ENCODE measurements at regions not wholly inside any gene's neighbourhood (a gene's known extent, or its start where the extent isn't known, plus 50 kb on each side); places are given as distances from the start of the nearest gene placed in this dataset.

DNA sequence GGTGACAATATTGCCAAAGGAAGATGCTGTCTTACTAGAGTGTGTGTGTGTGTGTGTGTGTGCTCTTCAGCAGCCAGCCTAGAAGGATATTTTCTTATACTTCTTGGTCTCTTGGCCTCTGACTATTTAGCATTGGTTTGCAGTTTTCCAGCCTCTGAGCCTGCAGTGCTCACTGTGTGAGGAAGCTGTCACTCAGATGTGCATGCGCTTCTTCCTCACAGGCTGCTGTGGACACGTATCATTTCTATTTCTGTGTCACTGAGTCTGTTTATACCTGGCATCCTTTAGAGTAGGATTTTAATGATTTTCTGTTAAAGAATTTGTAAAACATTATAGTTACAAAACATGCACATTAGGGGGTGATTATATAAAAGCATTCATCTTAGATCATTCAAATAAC is 83.3 kb downstream of the ALDH8A1 start:
- H3K79me2 ChIP-seq (ENCODE audit: control insufficient read depth, insufficient read depth, low read length) = no peaks in the 10 kb centered on the region
- H3K27ac ChIP-seq (ENCODE audit: insufficient read depth, low read length) = no peak overlapping the region
- H3K4me2 ChIP-seq (ENCODE audit: extremely low read depth, insufficient read depth, low read length) = no peak overlapping the region
- no peaks in the 10 kb centered on the region for H3K4me1 ChIP-seq (ENCODE audit: control insufficient read depth, extremely low read depth, insufficient read depth, low read length)
- H3K9ac ChIP-seq (ENCODE audit: insufficient read depth, low read length) = no peak overlapping the region
- no peak overlapping the region for H3K4me3 ChIP-seq (replicated peaks in 1 of 4; ENCODE audit: control extremely low read depth in 1 of 4, insufficient read depth in 1 of 4, low read depth in 3 of 4, low read length in 4 of 4)
- H4K20me1 ChIP-seq (ENCODE audit: control insufficient read depth, extremely low read depth, insufficient read depth, low read length) = no peaks in the 10 kb centered on the region
- no peak overlapping the region for H2AFZ ChIP-seq (ENCODE audit: low read length)
- no peaks in the 10 kb centered on the region for H3K9me3 ChIP-seq (ENCODE audit: control insufficient read depth, insufficient read depth, low read depth, low read length)
- H3K36me3 ChIP-seq (ENCODE audit: control insufficient read depth, insufficient read depth, low read length) = no peaks in the 10 kb centered on the region
- TF ChIP-seq EZH2 (IDR thresholded peaks at IDR 0.05; ENCODE audit: low read length, missing control alignments) = no peak
- TF ChIP-seq, protein P1, sequence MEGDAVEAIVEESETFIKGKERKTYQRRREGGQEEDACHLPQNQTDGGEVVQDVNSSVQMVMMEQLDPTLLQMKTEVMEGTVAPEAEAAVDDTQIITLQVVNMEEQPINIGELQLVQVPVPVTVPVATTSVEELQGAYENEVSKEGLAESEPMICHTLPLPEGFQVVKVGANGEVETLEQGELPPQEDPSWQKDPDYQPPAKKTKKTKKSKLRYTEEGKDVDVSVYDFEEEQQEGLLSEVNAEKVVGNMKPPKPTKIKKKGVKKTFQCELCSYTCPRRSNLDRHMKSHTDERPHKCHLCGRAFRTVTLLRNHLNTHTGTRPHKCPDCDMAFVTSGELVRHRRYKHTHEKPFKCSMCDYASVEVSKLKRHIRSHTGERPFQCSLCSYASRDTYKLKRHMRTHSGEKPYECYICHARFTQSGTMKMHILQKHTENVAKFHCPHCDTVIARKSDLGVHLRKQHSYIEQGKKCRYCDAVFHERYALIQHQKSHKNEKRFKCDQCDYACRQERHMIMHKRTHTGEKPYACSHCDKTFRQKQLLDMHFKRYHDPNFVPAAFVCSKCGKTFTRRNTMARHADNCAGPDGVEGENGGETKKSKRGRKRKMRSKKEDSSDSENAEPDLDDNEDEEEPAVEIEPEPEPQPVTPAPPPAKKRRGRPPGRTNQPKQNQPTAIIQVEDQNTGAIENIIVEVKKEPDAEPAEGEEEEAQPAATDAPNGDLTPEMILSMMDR (conservative IDR thresholded peaks at IDR 0.05 in 1 of 2, IDR thresholded peaks at IDR 0.05 in 1 of 2; ENCODE audit: low read depth in 1 of 2, low read length in 2 of 2) = no peak
- no peaks in the 10 kb centered on the region for H3K27me3 ChIP-seq (ENCODE audit: control insufficient read depth, insufficient read depth, low read length)
- DNase-seq (ENCODE audit: low read depth in 2 of 2) = no peak

DNA sequence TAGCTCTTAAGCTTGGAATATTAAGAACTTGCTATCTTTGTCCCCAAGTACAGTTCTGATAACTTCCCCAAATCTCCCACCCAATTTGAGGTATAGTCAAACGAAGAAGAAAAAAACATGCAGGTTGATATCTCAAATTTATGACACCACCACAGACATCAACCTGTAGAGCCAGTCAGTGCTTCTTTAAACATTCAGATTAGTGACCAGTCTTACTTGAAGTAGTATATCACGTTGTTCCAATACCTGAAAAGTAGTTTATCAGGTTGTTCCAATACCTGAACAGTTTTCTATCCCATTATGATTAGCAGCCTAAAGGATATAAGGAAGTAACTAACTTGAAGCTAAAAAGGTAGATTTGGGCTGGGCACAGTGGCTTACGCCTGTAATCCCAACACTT is 85.3 kb downstream of the ALDH8A1 start:
- Histone ChIP-seq H3K9ac (ENCODE audit: insufficient read depth, low read length) (no peak overlapping the region), H4K20me1 (ENCODE audit: control insufficient read depth, extremely low read depth, insufficient read depth, low read length) (no peaks in the 10 kb centered on the region), H3K27ac (ENCODE audit: insufficient read depth, low read length) (no peak overlapping the region), H3K79me2 (ENCODE audit: control insufficient read depth, insufficient read depth, low read length) (no peaks in the 10 kb centered on the region), H3K36me3 (ENCODE audit: control insufficient read depth, insufficient read depth, low read length) (no peaks in the 10 kb centered on the region), H3K4me1 (ENCODE audit: control insufficient read depth, extremely low read depth, insufficient read depth, low read length) (no peaks in the 10 kb centered on the region), H3K4me3 (replicated peaks in 1 of 4; ENCODE audit: control extremely low read depth in 1 of 4, insufficient read depth in 1 of 4, low read depth in 3 of 4, low read length in 4 of 4) (no peak overlapping the region), H2AFZ (ENCODE audit: low read length) (no peak overlapping the region), H3K4me2 (ENCODE audit: extremely low read depth, insufficient read depth, low read length) (no peak overlapping the region), H3K9me3 (ENCODE audit: control insufficient read depth, insufficient read depth, low read depth, low read length) (no peaks in the 10 kb centered on the region), H3K27me3 (ENCODE audit: control insufficient read depth, insufficient read depth, low read length) (no peaks in the 10 kb centered on the region)
- DNase-seq (ENCODE audit: low read depth in 2 of 2) = no peak
- TF ChIP-seq EZH2 (IDR thresholded peaks at IDR 0.05; ENCODE audit: low read length, missing control alignments) = no peak
- TF ChIP-seq, protein P1 (conservative IDR thresholded peaks at IDR 0.05 in 1 of 2, IDR thresholded peaks at IDR 0.05 in 1 of 2; ENCODE audit: low read depth in 1 of 2, low read length in 2 of 2) = no peak

DNA sequence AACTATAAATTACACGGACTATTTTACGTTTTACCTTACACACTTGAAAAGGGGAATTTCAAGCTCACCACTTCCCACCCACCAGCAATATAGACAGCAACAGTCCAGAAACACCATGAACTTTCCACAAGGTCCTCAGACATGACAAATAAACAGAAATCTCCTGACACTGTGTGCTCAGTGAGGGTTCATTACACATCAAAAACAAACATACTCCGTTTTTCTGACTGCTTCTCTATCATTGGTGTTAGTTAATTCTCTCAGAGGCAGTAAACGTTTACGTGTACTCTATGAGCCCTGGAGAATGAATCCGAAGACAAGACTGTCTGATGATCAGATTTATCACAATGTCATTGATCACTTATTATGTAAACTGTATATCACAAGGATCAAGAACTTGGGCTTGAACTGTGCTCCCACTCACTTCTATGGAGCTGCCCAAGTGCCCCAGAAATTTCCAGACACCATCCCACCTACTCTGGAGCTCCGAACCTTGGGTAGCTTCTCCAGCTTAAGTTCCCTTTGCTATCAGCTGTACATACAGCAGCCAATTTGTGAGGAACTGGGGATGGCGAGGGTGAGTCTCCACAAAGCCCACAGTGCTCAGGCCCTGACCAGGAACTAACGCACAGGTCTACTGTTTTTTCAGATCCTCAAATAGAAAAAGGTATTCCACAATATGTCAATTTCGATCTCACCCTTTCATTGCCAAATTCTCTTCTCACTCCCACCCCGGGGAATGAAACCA is 86.0 kb downstream of the ALDH8A1 start:
- Histone ChIP-seq H4K20me1 (ENCODE audit: control insufficient read depth, extremely low read depth, insufficient read depth, low read length) (no peaks in the 10 kb centered on the region), H3K79me2 (ENCODE audit: control insufficient read depth, insufficient read depth, low read length) (no peaks in the 10 kb centered on the region), H3K9me3 (ENCODE audit: control insufficient read depth, insufficient read depth, low read depth, low read length) (no peaks in the 10 kb centered on the region), H3K4me1 (ENCODE audit: control insufficient read depth, extremely low read depth, insufficient read depth, low read length) (no peaks in the 10 kb centered on the region), H3K27me3 (ENCODE audit: control insufficient read depth, insufficient read depth, low read length) (no peaks in the 10 kb centered on the region), H3K4me3 (replicated peaks in 1 of 4; ENCODE audit: control extremely low read depth in 1 of 4, insufficient read depth in 1 of 4, low read depth in 3 of 4, low read length in 4 of 4) (no peak overlapping the region), H3K36me3 (ENCODE audit: control insufficient read depth, insufficient read depth, low read length) (no peaks in the 10 kb centered on the region), H3K9ac (ENCODE audit: insufficient read depth, low read length) (no peak overlapping the region), H3K27ac (ENCODE audit: insufficient read depth, low read length) (no peak overlapping the region), H2AFZ (ENCODE audit: low read length) (no peak overlapping the region), H3K4me2 (ENCODE audit: extremely low read depth, insufficient read depth, low read length) (no peak overlapping the region)
- no peak for TF ChIP-seq EZH2 (IDR thresholded peaks at IDR 0.05; ENCODE audit: low read length, missing control alignments)
- TF ChIP-seq, protein P1 (conservative IDR thresholded peaks at IDR 0.05 in 1 of 2, IDR thresholded peaks at IDR 0.05 in 1 of 2; ENCODE audit: low read depth in 1 of 2, low read length in 2 of 2) = no peak
- DNase-seq (ENCODE audit: low read depth in 2 of 2) = no peak
